Ovary (tissue), 3 donors: ENCODE measurements at regions not wholly inside any gene's neighbourhood (a gene's known extent, or its start where the extent isn't known, plus 50 kb on each side); places are given as distances from the start of the nearest gene placed in this dataset.

Experiments used
- CTCF ChIP-seq, 3 donors: fragments of 450-650 bp in 2 of 3; fragments of 200-600 bp in 1 of 3; IDR thresholded peaks; one replicate each; pipeline versions ENCODE4 v1.5.1 to v1.8.0; 2016 to 2022; ENCODE audit warnings: antibody characterized with exemption in 3 of 3, mild to moderate bottlenecking in 1 of 3
- POLR2A ChIP-seq: fragments of 450-650 bp; IDR thresholded peaks from one replicate; pipeline ENCODE4 v1.6.1; 2017; ENCODE audit warnings: antibody characterized with exemption, mild to moderate bottlenecking, moderate library complexity
- donor health status: DM: no; HTN: no; CAD: no.

- TF ChIP-seq CTCF (IDR thresholded peaks at IDR 0.05) (no peak), POLR2A (no peak)
These were observed 151.8 kb upstream of the SLC27A6 start for GRCh38 chr5:128813317-128814070.
